ENCODE measurements at regions not wholly inside any gene's neighbourhood (a gene's known extent, or its start where the extent isn't known, plus 50 kb on each side); places are given as distances from the start of the nearest gene placed in this dataset.

DNA sequence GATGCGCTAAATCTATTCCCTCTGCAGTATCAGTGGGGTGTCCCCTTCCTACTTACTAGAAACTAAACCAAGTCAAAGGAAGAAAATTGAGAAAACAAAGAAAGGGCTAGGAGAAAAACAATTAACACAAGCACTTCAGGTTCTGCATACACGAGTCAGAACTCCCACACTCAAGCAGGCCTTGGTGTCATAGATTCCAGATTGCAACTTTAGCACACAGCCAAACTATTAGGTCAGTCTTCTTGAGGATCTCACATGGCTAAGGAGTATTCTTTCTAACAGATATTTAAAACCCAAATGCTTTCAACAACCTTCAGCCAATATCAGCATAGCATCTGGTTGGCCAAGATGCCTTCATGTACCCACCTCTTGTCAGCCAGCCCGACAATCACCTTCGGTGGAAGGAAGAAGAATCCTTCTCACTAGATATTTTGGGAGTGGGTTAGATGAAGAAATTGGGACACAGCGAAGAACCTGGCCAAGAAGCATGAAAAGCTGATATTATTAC lies 340.0 kb downstream of the VPS13C start:
- no peak overlapping the region for H3K4me3 Mint-ChIP-seq
- no peaks in the 10 kb centered on the region for H3K4me1 Mint-ChIP-seq
- no peaks in the 10 kb centered on the region for H3K9me3 Mint-ChIP-seq
- no peaks in the 10 kb centered on the region for H3K36me3 Mint-ChIP-seq (ENCODE audit: low read depth)
- TF ChIP-seq, protein P1, sequence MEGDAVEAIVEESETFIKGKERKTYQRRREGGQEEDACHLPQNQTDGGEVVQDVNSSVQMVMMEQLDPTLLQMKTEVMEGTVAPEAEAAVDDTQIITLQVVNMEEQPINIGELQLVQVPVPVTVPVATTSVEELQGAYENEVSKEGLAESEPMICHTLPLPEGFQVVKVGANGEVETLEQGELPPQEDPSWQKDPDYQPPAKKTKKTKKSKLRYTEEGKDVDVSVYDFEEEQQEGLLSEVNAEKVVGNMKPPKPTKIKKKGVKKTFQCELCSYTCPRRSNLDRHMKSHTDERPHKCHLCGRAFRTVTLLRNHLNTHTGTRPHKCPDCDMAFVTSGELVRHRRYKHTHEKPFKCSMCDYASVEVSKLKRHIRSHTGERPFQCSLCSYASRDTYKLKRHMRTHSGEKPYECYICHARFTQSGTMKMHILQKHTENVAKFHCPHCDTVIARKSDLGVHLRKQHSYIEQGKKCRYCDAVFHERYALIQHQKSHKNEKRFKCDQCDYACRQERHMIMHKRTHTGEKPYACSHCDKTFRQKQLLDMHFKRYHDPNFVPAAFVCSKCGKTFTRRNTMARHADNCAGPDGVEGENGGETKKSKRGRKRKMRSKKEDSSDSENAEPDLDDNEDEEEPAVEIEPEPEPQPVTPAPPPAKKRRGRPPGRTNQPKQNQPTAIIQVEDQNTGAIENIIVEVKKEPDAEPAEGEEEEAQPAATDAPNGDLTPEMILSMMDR (conservative IDR thresholded peaks at IDR 0.05): no peak
- H3K27ac Mint-ChIP-seq (ENCODE audit: unreplicated experiment): no peak overlapping the region
- no peak for DNase-seq (ENCODE audit: low read depth, low spot score)
- no peaks in the 10 kb centered on the region for H3K27me3 Mint-ChIP-seq (ENCODE audit: low read depth)

DNA sequence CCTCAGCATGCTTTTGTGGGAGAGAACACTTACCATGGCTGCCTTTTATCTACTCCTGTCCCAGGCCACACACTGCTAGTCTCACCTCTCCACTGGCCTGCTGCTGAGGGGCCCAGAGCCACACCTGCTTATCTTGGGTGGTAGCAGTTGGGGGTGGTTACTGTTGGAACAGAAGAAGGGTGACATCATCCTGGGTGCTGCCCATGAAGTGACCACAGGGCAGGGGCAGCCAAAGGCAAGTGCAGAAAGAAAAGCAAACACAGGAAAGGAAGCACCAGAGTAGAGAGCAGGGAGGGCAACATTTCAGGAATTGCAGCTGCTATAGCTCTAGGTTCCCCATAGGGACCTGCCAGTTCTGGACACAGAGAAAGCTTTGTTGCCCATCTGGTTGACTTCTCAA lies 345.2 kb downstream of the VPS13C start:
- TF ChIP-seq, protein P1 (conservative IDR thresholded peaks at IDR 0.05): no peak
- Mint-ChIP-seq H3K9me3 (no peaks in the 10 kb centered on the region), H3K36me3 (ENCODE audit: low read depth) (no peaks in the 10 kb centered on the region), H3K27ac (ENCODE audit: unreplicated experiment) (no peak overlapping the region), H3K27me3 (ENCODE audit: low read depth) (no peaks in the 10 kb centered on the region), H3K4me3 (no peak overlapping the region), H3K4me1 (no peaks in the 10 kb centered on the region)
- no peak for DNase-seq (ENCODE audit: low read depth, low spot score)

DNA sequence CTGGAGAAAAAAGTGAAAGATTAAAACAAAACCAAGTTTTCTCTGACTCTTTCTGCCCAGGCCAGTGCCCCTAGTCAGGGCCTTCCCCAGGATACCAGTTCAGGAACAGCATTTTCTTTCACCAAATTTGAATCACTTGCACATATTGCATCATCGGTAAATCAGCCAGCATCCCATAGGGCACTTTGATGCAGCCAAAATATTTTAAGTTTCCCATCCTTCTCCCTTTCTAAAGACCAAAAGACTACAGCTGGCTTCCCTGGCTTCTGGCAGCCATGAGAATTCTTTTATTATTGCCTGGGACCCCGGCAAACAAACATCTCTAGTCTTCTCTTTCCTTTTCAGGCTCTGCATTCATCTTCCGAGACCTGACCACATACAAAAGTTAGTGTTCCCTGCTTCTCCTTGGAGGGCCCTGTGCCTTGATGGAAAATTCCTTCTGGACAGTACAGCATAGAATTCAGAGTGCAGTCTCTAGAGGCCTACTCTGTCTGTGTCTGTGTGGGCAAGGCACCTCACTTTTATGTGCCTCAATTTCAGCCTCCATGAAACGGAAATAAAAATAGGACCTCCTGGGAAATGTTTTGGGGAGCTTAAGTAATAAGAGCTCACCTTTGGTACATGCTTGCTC lies 348.0 kb downstream of the VPS13C start:
- Mint-ChIP-seq H3K9me3 (peaks cover 4% of the 10 kb centered on the region), H3K36me3 (ENCODE audit: low read depth) (no peaks in the 10 kb centered on the region), H3K4me3 (no peak overlapping the region), H3K27ac (ENCODE audit: unreplicated experiment) (no peak overlapping the region), H3K27me3 (ENCODE audit: low read depth) (no peaks in the 10 kb centered on the region), H3K4me1 (no peaks in the 10 kb centered on the region)
- no peak for DNase-seq (ENCODE audit: low read depth, low spot score)
- TF ChIP-seq, protein P1 (conservative IDR thresholded peaks at IDR 0.05): no peak

DNA sequence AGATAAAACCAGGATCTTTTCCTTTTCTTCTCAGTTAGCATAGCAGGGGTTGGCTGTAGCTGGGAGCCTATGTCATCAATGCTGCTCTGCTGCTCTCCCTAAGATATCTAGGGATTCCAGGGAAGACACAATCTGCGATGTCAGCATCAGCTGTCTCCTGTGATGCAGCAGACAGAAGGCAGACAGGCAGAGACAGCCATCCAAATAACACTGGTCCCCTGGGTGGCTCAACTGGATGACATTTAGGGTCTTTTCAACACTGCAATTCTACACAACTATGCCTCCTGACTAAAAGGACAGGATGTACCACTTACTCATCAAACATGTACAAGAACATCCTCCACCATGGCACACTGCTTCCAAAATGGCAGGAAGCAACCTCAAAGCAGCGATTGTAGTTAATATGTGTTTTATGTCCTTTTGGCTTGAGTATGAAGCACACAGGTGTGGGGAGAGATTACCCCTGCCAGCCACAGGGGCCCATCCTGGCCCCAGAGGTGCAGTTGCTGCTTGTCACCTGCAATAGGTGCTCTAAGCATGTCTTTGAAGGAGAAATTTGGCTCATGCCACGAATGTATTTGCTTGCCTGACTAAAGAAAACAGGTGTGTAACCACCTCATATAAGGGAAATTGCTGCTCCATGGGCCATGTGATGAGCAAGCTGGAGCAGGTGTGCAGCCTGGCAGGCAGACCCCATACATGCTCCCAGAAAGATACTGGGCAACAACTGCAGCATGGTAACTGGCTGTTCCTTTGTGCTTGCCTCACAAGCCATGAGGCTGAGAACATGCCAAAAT lies 357.8 kb downstream of the VPS13C start:
- Mint-ChIP-seq H3K27ac (ENCODE audit: unreplicated experiment) (no peak overlapping the region), H3K9me3 (no peaks in the 10 kb centered on the region), H3K4me3 (no peak overlapping the region), H3K27me3 (ENCODE audit: low read depth) (no peaks in the 10 kb centered on the region), H3K36me3 (ENCODE audit: low read depth) (no peaks in the 10 kb centered on the region), H3K4me1 (no peaks in the 10 kb centered on the region)
- no peak for DNase-seq (ENCODE audit: low read depth, low spot score)
- TF ChIP-seq, protein P1 (conservative IDR thresholded peaks at IDR 0.05): no peak

DNA sequence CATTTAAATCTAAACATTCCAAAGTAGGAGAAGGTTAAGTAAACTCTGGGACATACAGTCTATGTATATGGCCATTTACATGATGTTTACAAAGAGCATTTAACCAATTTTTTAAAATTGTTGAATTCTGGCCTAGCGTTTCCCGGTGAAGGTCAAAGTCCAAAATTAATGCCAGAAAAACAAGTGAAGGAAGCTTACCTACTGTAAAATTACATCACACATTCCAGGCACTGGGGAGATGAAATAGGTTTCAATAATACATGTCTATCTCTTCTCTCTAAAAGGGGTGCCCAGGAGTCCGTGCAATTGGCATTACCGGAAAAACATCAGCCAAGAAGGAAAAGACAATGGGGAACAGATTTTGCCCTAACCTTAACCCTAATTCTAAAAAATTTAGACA lies 358.8 kb downstream of the VPS13C start:
- Mint-ChIP-seq H3K4me1 (no peaks in the 10 kb centered on the region), H3K9me3 (no peaks in the 10 kb centered on the region), H3K27ac (ENCODE audit: unreplicated experiment) (no peak overlapping the region), H3K36me3 (ENCODE audit: low read depth) (no peaks in the 10 kb centered on the region), H3K4me3 (no peak overlapping the region), H3K27me3 (ENCODE audit: low read depth) (no peaks in the 10 kb centered on the region)
- DNase-seq (ENCODE audit: low read depth, low spot score): no peak
- TF ChIP-seq, protein P1 (conservative IDR thresholded peaks at IDR 0.05): no peak
